ENCODE measurements at regions not wholly inside any gene's neighbourhood (a gene's known extent, or its start where the extent isn't known, plus 50 kb on each side); places are given as distances from the start of the nearest gene placed in this dataset.

GRCh38 chr13:30105381-30105780 lies 202.0 kb downstream of the KATNAL1 start:
- DNase-seq: no peak

- no peak for DNase-seq
These were observed 204.1 kb downstream of the KATNAL1 start for GRCh38 chr13:30103161-30103840.

- DNase-seq: no peak
These were observed 207.1 kb downstream of the KATNAL1 start for GRCh38 chr13:30100226-30100625.

GRCh38 chr13:30097701-30098100 lies 209.7 kb downstream of the KATNAL1 start:
- no peak for DNase-seq

- DNase-seq: no peak
These were observed 210.3 kb downstream of the KATNAL1 start for GRCh38 chr13:30097089-30097488.

- no peak for DNase-seq
These were observed 213.3 kb downstream of the KATNAL1 start for GRCh38 chr13:30094015-30094414.

- DNase-seq: no peak
These were observed 214.1 kb downstream of the KATNAL1 start for GRCh38 chr13:30093236-30093635.

GRCh38 chr13:30091691-30092090 lies 215.7 kb downstream of the KATNAL1 start:
- no peak for DNase-seq

GRCh38 chr13:30091035-30091434 lies 216.3 kb downstream of the KATNAL1 start:
- no peak for DNase-seq

GRCh38 chr13:30088312-30088855 lies 219.0 kb downstream of the KATNAL1 start:
- DNase-seq: no peak

GRCh38 chr13:30085087-30085486 lies 222.3 kb downstream of the KATNAL1 start:
- no peak for DNase-seq

GRCh38 chr13:30082391-30082790 lies 225.0 kb downstream of the KATNAL1 start:
- no peak for DNase-seq

GRCh38 chr13:30081331-30081730 lies 226.0 kb downstream of the KATNAL1 start:
- DNase-seq: no peak

GRCh38 chr13:30079501-30079900 lies 227.8 kb downstream of the KATNAL1 start:
- DNase-seq: no peak

GRCh38 chr13:30078059-30078458 lies 227.6 kb upstream of the UBL3 start:
- DNase-seq: no peak

- DNase-seq: no peak
These were observed 226.9 kb upstream of the UBL3 start for GRCh38 chr13:30077240-30077735.

- no peak for DNase-seq
These were observed 224.7 kb upstream of the UBL3 start for GRCh38 chr13:30074955-30075614.

- no peak for DNase-seq
These were observed 224.0 kb upstream of the UBL3 start for GRCh38 chr13:30074431-30074830.

- no peak for DNase-seq
These were observed 222.4 kb upstream of the UBL3 start for GRCh38 chr13:30072818-30073186.

- no peak for DNase-seq
These were observed 221.8 kb upstream of the UBL3 start for GRCh38 chr13:30071969-30072817.

- no peak for DNase-seq
These were observed 214.8 kb upstream of the UBL3 start for GRCh38 chr13:30065181-30065580.

- no peak for DNase-seq
These were observed 213.5 kb upstream of the UBL3 start for GRCh38 chr13:30063892-30064291.

GRCh38 chr13:30061217-30061616 lies 210.8 kb upstream of the UBL3 start:
- DNase-seq: no peak

Data from NCI-H1436 treated with DMSO at 0.1 percent for 48 hours (cell line).